Mesothelial cell of epicardium (in vitro differentiated cells): ENCODE measurements at regions not wholly inside any gene's neighbourhood (a gene's known extent, or its start where the extent isn't known, plus 50 kb on each side); places are given as distances from the start of the nearest gene placed in this dataset.

Source experiments
- DNase-seq, 2 experiments: peaks; one replicate each; pipeline ENCODE4 v3.0.0; 2021; ENCODE audit warnings: low spot score in 2 of 2; ENCODE audit not compliant: unreplicated experiment in 2 of 2
- H3K27ac Mint-ChIP-seq: 2 replicates; pipeline ENCODE4 v1.8.0; 2021; ENCODE audit warnings: mixed read lengths
- H3K27me3 Mint-ChIP-seq: 2 replicates; pipeline ENCODE4 v1.8.0; 2021; ENCODE audit warnings: low read depth, mixed read lengths
- H3K36me3 Mint-ChIP-seq: 2 replicates; pipeline ENCODE4 v1.8.0; 2021; ENCODE audit warnings: mixed read lengths
- H3K4me1 Mint-ChIP-seq: 2 replicates; pipeline ENCODE4 v1.8.0; 2021; ENCODE audit warnings: mixed read lengths
- H3K4me3 Mint-ChIP-seq: 2 replicates; pipeline ENCODE4 v1.8.0; 2021; ENCODE audit warnings: mild to moderate bottlenecking, moderate library complexity, mixed read lengths
- H3K9me3 Mint-ChIP-seq: 2 replicates; pipeline ENCODE4 v1.8.0; 2021; ENCODE audit warnings: mixed read lengths
- TF ChIP-seq, protein P1 (sequence below): fragments of 200-600 bp; sonication (generic); IDR thresholded peaks from one replicate; pipeline ENCODE4 v1.5.0; 2021; ENCODE audit warnings: antibody characterized with exemption; ENCODE audit not compliant: unreplicated experiment

DNA sequence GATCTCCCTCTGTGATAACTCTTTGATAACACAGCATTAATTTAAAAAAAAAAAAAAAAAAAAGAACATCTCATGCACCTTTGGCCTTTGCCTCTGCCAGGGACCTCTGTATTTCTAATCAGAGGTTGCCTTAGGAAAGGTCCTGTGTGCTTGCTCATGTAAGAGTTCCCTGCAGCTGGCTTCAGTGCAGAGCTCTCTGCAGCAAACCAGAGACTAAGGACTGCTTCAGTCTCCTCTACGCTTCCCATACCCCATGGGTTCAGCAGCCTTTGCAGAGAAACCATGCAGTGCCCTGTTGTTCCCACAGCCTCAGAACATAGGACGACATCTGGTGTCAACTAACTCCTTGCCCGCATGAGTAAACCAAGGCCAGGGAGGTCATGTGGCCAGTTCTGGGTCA, 236.6 kb upstream of the KLHL29 start:
- TF ChIP-seq, protein P1, sequence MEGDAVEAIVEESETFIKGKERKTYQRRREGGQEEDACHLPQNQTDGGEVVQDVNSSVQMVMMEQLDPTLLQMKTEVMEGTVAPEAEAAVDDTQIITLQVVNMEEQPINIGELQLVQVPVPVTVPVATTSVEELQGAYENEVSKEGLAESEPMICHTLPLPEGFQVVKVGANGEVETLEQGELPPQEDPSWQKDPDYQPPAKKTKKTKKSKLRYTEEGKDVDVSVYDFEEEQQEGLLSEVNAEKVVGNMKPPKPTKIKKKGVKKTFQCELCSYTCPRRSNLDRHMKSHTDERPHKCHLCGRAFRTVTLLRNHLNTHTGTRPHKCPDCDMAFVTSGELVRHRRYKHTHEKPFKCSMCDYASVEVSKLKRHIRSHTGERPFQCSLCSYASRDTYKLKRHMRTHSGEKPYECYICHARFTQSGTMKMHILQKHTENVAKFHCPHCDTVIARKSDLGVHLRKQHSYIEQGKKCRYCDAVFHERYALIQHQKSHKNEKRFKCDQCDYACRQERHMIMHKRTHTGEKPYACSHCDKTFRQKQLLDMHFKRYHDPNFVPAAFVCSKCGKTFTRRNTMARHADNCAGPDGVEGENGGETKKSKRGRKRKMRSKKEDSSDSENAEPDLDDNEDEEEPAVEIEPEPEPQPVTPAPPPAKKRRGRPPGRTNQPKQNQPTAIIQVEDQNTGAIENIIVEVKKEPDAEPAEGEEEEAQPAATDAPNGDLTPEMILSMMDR, result no peak
- Mint-ChIP-seq H3K27me3 (peaks cover 5% of the 10 kb centered on the region), H3K36me3 (no peaks in the 10 kb centered on the region), H3K4me3 (no peak overlapping the region), H3K4me1 (peaks cover 32% of the 10 kb centered on the region), H3K27ac (no peak overlapping the region), H3K9me3 (no peaks in the 10 kb centered on the region)
- no peak for DNase-seq

DNA sequence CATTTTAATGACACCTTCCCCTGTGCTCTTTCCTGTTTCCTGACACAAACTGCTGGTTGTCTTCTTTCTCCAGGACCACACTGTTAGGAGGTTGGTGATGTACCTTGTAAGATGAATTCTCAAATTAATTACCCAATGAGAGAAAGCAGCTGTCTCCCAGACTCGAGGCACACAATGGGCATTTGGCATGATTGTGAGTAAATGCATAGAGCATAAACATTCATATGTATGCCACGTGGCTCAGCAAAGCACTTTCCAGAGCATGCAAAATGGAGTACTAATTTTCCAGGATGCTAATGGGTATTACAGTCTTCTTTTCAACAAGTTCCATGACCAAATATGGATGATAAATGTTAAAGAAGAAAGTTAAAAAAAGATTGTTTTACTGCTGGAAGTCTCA, 235.2 kb upstream of the KLHL29 start:
- TF ChIP-seq, protein P1, result no peak
- H3K36me3 Mint-ChIP-seq, result no peaks in the 10 kb centered on the region
- peaks cover 3% of the 10 kb centered on the region for H3K9me3 Mint-ChIP-seq
- no peak overlapping the region for H3K4me3 Mint-ChIP-seq
- peaks cover 22% of the 10 kb centered on the region for H3K4me1 Mint-ChIP-seq
- H3K27me3 Mint-ChIP-seq, result peaks cover 5% of the 10 kb centered on the region
- no peak overlapping the region for H3K27ac Mint-ChIP-seq
- no peak for DNase-seq

- TF ChIP-seq, protein P1, result no peak
- Mint-ChIP-seq H3K27me3 (peaks cover 8% of the 10 kb centered on the region), H3K36me3 (no peaks in the 10 kb centered on the region), H3K9me3 (peaks cover 3% of the 10 kb centered on the region), H3K4me3 (no peak overlapping the region), H3K4me1 (peaks cover 8% of the 10 kb centered on the region), H3K27ac (no peak overlapping the region)
- DNase-seq, result no peak
Measured at GRCh38 chr2:23153484-23153883, 231.5 kb upstream of the KLHL29 start.

- Mint-ChIP-seq H3K27me3 (peaks cover 8% of the 10 kb centered on the region), H3K4me1 (peaks cover 8% of the 10 kb centered on the region), H3K27ac (no peak overlapping the region), H3K36me3 (no peaks in the 10 kb centered on the region), H3K4me3 (no peak overlapping the region), H3K9me3 (peaks cover 3% of the 10 kb centered on the region)
- TF ChIP-seq, protein P1, result no peak
- no peak for DNase-seq
Measured at GRCh38 chr2:23155022-23155421, 230.0 kb upstream of the KLHL29 start.

DNA sequence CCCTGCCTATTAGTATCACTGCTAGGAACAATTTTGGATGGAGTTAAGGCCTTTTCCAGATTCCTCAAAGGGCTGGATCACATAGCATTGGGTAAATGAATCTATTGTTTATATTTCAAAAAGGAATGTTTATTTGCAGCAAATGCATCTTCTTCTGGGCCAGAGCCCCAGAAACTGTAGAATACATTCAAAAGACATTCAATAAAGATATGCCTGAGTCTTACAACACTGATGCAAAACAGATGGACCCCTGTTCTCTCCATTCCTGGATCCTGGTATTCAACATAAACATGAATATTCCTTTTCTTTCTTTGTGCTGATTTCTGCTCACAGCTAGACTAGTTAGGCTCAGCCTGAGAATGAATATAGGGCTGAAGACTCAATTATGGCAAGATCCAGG, 227.2 kb upstream of the KLHL29 start:
- peaks cover 3% of the 10 kb centered on the region for H3K9me3 Mint-ChIP-seq
- H3K27me3 Mint-ChIP-seq, result peaks cover 3% of the 10 kb centered on the region
- TF ChIP-seq, protein P1, result no peak
- H3K27ac Mint-ChIP-seq, result peak overlapping the region; percentile 77
- no peak for DNase-seq
- no peaks in the 10 kb centered on the region for H3K4me1 Mint-ChIP-seq
- H3K36me3 Mint-ChIP-seq, result no peaks in the 10 kb centered on the region
- H3K4me3 Mint-ChIP-seq, result no peak overlapping the region

DNA sequence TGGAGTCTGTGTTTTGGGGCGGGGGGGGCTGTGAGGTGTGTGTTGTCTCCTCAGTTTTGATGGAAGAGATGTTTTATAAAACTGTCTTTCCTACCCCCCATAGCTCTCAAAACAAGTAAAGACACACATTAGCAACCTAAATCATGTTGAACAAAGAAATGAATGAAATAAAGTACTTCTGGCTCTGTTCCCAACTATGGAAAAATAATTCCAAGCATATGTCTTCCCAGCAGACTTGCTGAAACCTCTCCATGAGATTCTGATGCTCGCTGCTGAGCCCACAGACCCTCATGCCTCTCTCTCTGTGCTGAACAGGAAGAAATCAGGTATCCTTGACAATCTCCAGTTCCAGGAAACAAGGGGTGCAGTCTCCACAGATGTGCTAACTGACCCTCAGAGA, 226.7 kb upstream of the KLHL29 start:
- Mint-ChIP-seq H3K27me3 (peaks cover 3% of the 10 kb centered on the region), H3K36me3 (no peaks in the 10 kb centered on the region), H3K9me3 (peaks cover 3% of the 10 kb centered on the region), H3K4me1 (no peaks in the 10 kb centered on the region), H3K27ac (peak overlapping the region; percentile 77), H3K4me3 (no peak overlapping the region)
- no peak for DNase-seq
- TF ChIP-seq, protein P1, result no peak
